T-helper 1 cell treated with Interleukin-12 subunit alpha and Interleukin-12 subunit beta and Interleukin-4 antibody, amounts not matched to agents 30 μg/mL and 1 μg/mL, for 36 hours (primary cell): ENCODE measurements at regions not wholly inside any gene's neighbourhood (a gene's known extent, or its start where the extent isn't known, plus 50 kb on each side); places are given as distances from the start of the nearest gene placed in this dataset.

Experiments
- H3K27ac Mint-ChIP-seq: one replicate; pipeline ENCODE4 v1.8.0; 2021; ENCODE audit warnings: mild to moderate bottlenecking, mixed read lengths
- H3K27me3 Mint-ChIP-seq: one replicate; pipeline ENCODE4 v1.8.0; 2021; ENCODE audit warnings: low read depth, mixed read lengths
- H3K36me3 Mint-ChIP-seq: one replicate; pipeline ENCODE4 v1.8.0; 2021; ENCODE audit warnings: low read depth, mixed read lengths
- H3K4me1 Mint-ChIP-seq: one replicate; pipeline ENCODE4 v1.8.0; 2021; ENCODE audit warnings: low read depth, mixed read lengths
- H3K4me3 Mint-ChIP-seq: one replicate; pipeline ENCODE4 v1.8.0; 2021; ENCODE audit warnings: mild to moderate bottlenecking, moderate library complexity, mixed read lengths
- H3K9me3 Mint-ChIP-seq: one replicate; pipeline ENCODE4 v1.8.0; 2021; ENCODE audit warnings: mixed read lengths

GRCh38 chr16:6209355-6209930 lies 1111.8 kb upstream of the EEF2KMT start:
- Mint-ChIP-seq H3K27me3 (no peaks in the 10 kb centered on the region), H3K4me3 (no peak overlapping the region), H3K9me3 (peaks cover 19% of the 10 kb centered on the region), H3K27ac (no peak overlapping the region), H3K4me1 (no peaks in the 10 kb centered on the region), H3K36me3 (no peaks in the 10 kb centered on the region)

- H3K4me3 Mint-ChIP-seq: no peak overlapping the region
- no peaks in the 10 kb centered on the region for H3K4me1 Mint-ChIP-seq
- H3K27me3 Mint-ChIP-seq: no peaks in the 10 kb centered on the region
- peaks cover 22% of the 10 kb centered on the region for H3K9me3 Mint-ChIP-seq
- no peak overlapping the region for H3K27ac Mint-ChIP-seq
- H3K36me3 Mint-ChIP-seq: no peaks in the 10 kb centered on the region
Measured at GRCh38 chr16:6207580-6207979, 1110.0 kb upstream of the EEF2KMT start.

- Mint-ChIP-seq H3K36me3 (no peaks in the 10 kb centered on the region), H3K9me3 (peaks cover 22% of the 10 kb centered on the region), H3K4me1 (no peaks in the 10 kb centered on the region), H3K27me3 (no peaks in the 10 kb centered on the region), H3K4me3 (no peak overlapping the region), H3K27ac (no peak overlapping the region)
Measured at GRCh38 chr16:6207124-6207523, 1109.5 kb upstream of the EEF2KMT start.

- Mint-ChIP-seq H3K27me3 (no peaks in the 10 kb centered on the region), H3K4me3 (no peak overlapping the region), H3K27ac (no peak overlapping the region), H3K9me3 (peaks cover 25% of the 10 kb centered on the region), H3K4me1 (no peaks in the 10 kb centered on the region), H3K36me3 (no peaks in the 10 kb centered on the region)
Measured at GRCh38 chr16:6206080-6206479, 1108.5 kb upstream of the EEF2KMT start.

- H3K27me3 Mint-ChIP-seq: no peaks in the 10 kb centered on the region
- no peaks in the 10 kb centered on the region for H3K36me3 Mint-ChIP-seq
- H3K9me3 Mint-ChIP-seq: peaks cover 30% of the 10 kb centered on the region
- H3K27ac Mint-ChIP-seq: no peak overlapping the region
- no peak overlapping the region for H3K4me3 Mint-ChIP-seq
- no peaks in the 10 kb centered on the region for H3K4me1 Mint-ChIP-seq
Measured at GRCh38 chr16:6204945-6205344, 1107.3 kb upstream of the EEF2KMT start.

- H3K36me3 Mint-ChIP-seq: no peaks in the 10 kb centered on the region
- no peaks in the 10 kb centered on the region for H3K4me1 Mint-ChIP-seq
- H3K9me3 Mint-ChIP-seq: peaks cover 30% of the 10 kb centered on the region
- H3K4me3 Mint-ChIP-seq: no peak overlapping the region
- H3K27ac Mint-ChIP-seq: no peak overlapping the region
- H3K27me3 Mint-ChIP-seq: no peaks in the 10 kb centered on the region
Measured at GRCh38 chr16:6200861-6201260, 1103.3 kb upstream of the EEF2KMT start.

GRCh38 chr16:6200271-6200670 lies 1102.7 kb upstream of the EEF2KMT start:
- H3K4me1 Mint-ChIP-seq: no peaks in the 10 kb centered on the region
- H3K4me3 Mint-ChIP-seq: no peak overlapping the region
- H3K27me3 Mint-ChIP-seq: no peaks in the 10 kb centered on the region
- H3K27ac Mint-ChIP-seq: no peak overlapping the region
- peaks cover 31% of the 10 kb centered on the region for H3K9me3 Mint-ChIP-seq
- no peaks in the 10 kb centered on the region for H3K36me3 Mint-ChIP-seq

- Mint-ChIP-seq H3K4me1 (no peaks in the 10 kb centered on the region), H3K4me3 (no peak overlapping the region), H3K27me3 (no peaks in the 10 kb centered on the region), H3K36me3 (no peaks in the 10 kb centered on the region), H3K27ac (no peak overlapping the region), H3K9me3 (peaks cover 40% of the 10 kb centered on the region)
Measured at GRCh38 chr16:6195966-6196365, 1098.4 kb upstream of the EEF2KMT start.

GRCh38 chr16:6193718-6194117 lies 1096.1 kb upstream of the EEF2KMT start:
- H3K4me3 Mint-ChIP-seq: no peak overlapping the region
- H3K36me3 Mint-ChIP-seq: no peaks in the 10 kb centered on the region
- peaks cover 38% of the 10 kb centered on the region for H3K9me3 Mint-ChIP-seq
- no peaks in the 10 kb centered on the region for H3K27me3 Mint-ChIP-seq
- H3K4me1 Mint-ChIP-seq: no peaks in the 10 kb centered on the region
- H3K27ac Mint-ChIP-seq: no peak overlapping the region

GRCh38 chr16:6192984-6193383 lies 1095.4 kb upstream of the EEF2KMT start:
- Mint-ChIP-seq H3K27me3 (no peaks in the 10 kb centered on the region), H3K36me3 (no peaks in the 10 kb centered on the region), H3K9me3 (peaks cover 38% of the 10 kb centered on the region), H3K27ac (no peak overlapping the region), H3K4me1 (no peaks in the 10 kb centered on the region), H3K4me3 (no peak overlapping the region)

- Mint-ChIP-seq H3K4me3 (no peak overlapping the region), H3K27ac (no peak overlapping the region), H3K9me3 (peaks cover 38% of the 10 kb centered on the region), H3K36me3 (no peaks in the 10 kb centered on the region), H3K27me3 (no peaks in the 10 kb centered on the region), H3K4me1 (no peaks in the 10 kb centered on the region)
Measured at GRCh38 chr16:6192532-6192931, 1094.9 kb upstream of the EEF2KMT start.

- Mint-ChIP-seq H3K36me3 (no peaks in the 10 kb centered on the region), H3K4me1 (no peaks in the 10 kb centered on the region), H3K4me3 (no peak overlapping the region), H3K27ac (no peak overlapping the region), H3K27me3 (no peaks in the 10 kb centered on the region), H3K9me3 (peaks cover 30% of the 10 kb centered on the region)
Measured at GRCh38 chr16:6190776-6191175, 1093.2 kb upstream of the EEF2KMT start.

- no peak overlapping the region for H3K4me3 Mint-ChIP-seq
- H3K27me3 Mint-ChIP-seq: no peaks in the 10 kb centered on the region
- peaks cover 20% of the 10 kb centered on the region for H3K9me3 Mint-ChIP-seq
- no peak overlapping the region for H3K27ac Mint-ChIP-seq
- H3K4me1 Mint-ChIP-seq: no peaks in the 10 kb centered on the region
- H3K36me3 Mint-ChIP-seq: no peaks in the 10 kb centered on the region
Measured at GRCh38 chr16:6189216-6189615, 1091.6 kb upstream of the EEF2KMT start.

- H3K27ac Mint-ChIP-seq: no peak overlapping the region
- H3K36me3 Mint-ChIP-seq: peaks cover 2% of the 10 kb centered on the region
- H3K9me3 Mint-ChIP-seq: peaks cover 33% of the 10 kb centered on the region
- no peaks in the 10 kb centered on the region for H3K4me1 Mint-ChIP-seq
- H3K27me3 Mint-ChIP-seq: no peaks in the 10 kb centered on the region
- H3K4me3 Mint-ChIP-seq: no peak overlapping the region
Measured at GRCh38 chr16:6177616-6178180, 1080.1 kb upstream of the EEF2KMT start.

GRCh38 chr16:6170022-6170421 lies 1072.4 kb upstream of the EEF2KMT start:
- Mint-ChIP-seq H3K4me1 (no peaks in the 10 kb centered on the region), H3K36me3 (no peaks in the 10 kb centered on the region), H3K4me3 (no peak overlapping the region), H3K9me3 (peaks cover 28% of the 10 kb centered on the region), H3K27ac (no peak overlapping the region), H3K27me3 (no peaks in the 10 kb centered on the region)
